ENCODE measurements at regions not wholly inside any gene's neighbourhood (a gene's known extent, or its start where the extent isn't known, plus 50 kb on each side); places are given as distances from the start of the nearest gene placed in this dataset.

- no peak for DNase-seq
- no peak for TF ChIP-seq POLR2A (IDR thresholded peaks at IDR 0.05; ENCODE audit: low read length)
- TF ChIP-seq GATA1 (IDR thresholded peaks at IDR 0.05; ENCODE audit: low read depth, low read length) = no peak
These were observed 577.5 kb downstream of the BCL11B start for GRCh38 chr14:98694541-98694940.

GRCh38 chr14:98695809-98696208 lies 576.2 kb downstream of the BCL11B start:
- no peak for DNase-seq
- TF ChIP-seq POLR2A (IDR thresholded peaks at IDR 0.05; ENCODE audit: low read length) (no peak), GATA1 (IDR thresholded peaks at IDR 0.05; ENCODE audit: low read depth, low read length) (no peak)

GRCh38 chr14:98698341-98698740 lies 573.7 kb downstream of the BCL11B start:
- DNase-seq = no peak
- no peak for TF ChIP-seq GATA1 (IDR thresholded peaks at IDR 0.05; ENCODE audit: low read depth, low read length)
- TF ChIP-seq POLR2A (IDR thresholded peaks at IDR 0.05; ENCODE audit: low read length) = no peak

- no peak for DNase-seq
- TF ChIP-seq POLR2A (IDR thresholded peaks at IDR 0.05; ENCODE audit: low read length) = no peak
- no peak for TF ChIP-seq GATA1 (IDR thresholded peaks at IDR 0.05; ENCODE audit: low read depth, low read length)
These were observed 571.2 kb downstream of the BCL11B start for GRCh38 chr14:98700748-98701147.

GRCh38 chr14:98701377-98701776 lies 570.6 kb downstream of the BCL11B start:
- TF ChIP-seq POLR2A (IDR thresholded peaks at IDR 0.05; ENCODE audit: low read length) = no peak
- TF ChIP-seq GATA1 (IDR thresholded peaks at IDR 0.05; ENCODE audit: low read depth, low read length) = no peak
- DNase-seq = no peak

GRCh38 chr14:98704441-98704840 lies 567.6 kb downstream of the BCL11B start:
- no peak for DNase-seq
- TF ChIP-seq GATA1 (IDR thresholded peaks at IDR 0.05; ENCODE audit: low read depth, low read length) = no peak
- TF ChIP-seq POLR2A (IDR thresholded peaks at IDR 0.05; ENCODE audit: low read length) = no peak

- DNase-seq = no peak
These were observed 566.1 kb downstream of the BCL11B start for GRCh38 chr14:98705871-98706300.

GRCh38 chr14:98707522-98707921 lies 564.5 kb downstream of the BCL11B start:
- TF ChIP-seq POLR2A (IDR thresholded peaks at IDR 0.05; ENCODE audit: low read length) (no peak), GATA1 (IDR thresholded peaks at IDR 0.05; ENCODE audit: low read depth, low read length) (no peak)
- no peak for DNase-seq

More at GRCh38 chr14:98705871-98706300, 566.1 kb downstream of the BCL11B start:
- no peak for TF ChIP-seq GATA1 (IDR thresholded peaks at IDR 0.05; ENCODE audit: low read depth, low read length)
- TF ChIP-seq POLR2A (IDR thresholded peaks at IDR 0.05; ENCODE audit: low read length) = no peak

- TF ChIP-seq POLR2A (IDR thresholded peaks at IDR 0.05; ENCODE audit: low read length) (no peak), GATA1 (IDR thresholded peaks at IDR 0.05; ENCODE audit: low read depth, low read length) (no peak)
- DNase-seq = no peak
These were observed 563.4 kb downstream of the BCL11B start for GRCh38 chr14:98708555-98708954.

- TF ChIP-seq POLR2A (IDR thresholded peaks at IDR 0.05; ENCODE audit: low read length) (no peak), GATA1 (IDR thresholded peaks at IDR 0.05; ENCODE audit: low read depth, low read length) (no peak)
- DNase-seq = no peak
These were observed 560.5 kb downstream of the BCL11B start for GRCh38 chr14:98711453-98711852.

GRCh38 chr14:98714626-98715425 lies 557.2 kb downstream of the BCL11B start:
- TF ChIP-seq GATA1 (IDR thresholded peaks at IDR 0.05; ENCODE audit: low read depth, low read length) (no peak), POLR2A (IDR thresholded peaks at IDR 0.05; ENCODE audit: low read length) (no peak)
- DNase-seq = no peak

- DNase-seq = no peak
- TF ChIP-seq POLR2A (IDR thresholded peaks at IDR 0.05; ENCODE audit: low read length) (no peak), GATA1 (IDR thresholded peaks at IDR 0.05; ENCODE audit: low read depth, low read length) (no peak)
These were observed 555.9 kb downstream of the BCL11B start for GRCh38 chr14:98716133-98716532.

- no peak for DNase-seq
- TF ChIP-seq GATA1 (IDR thresholded peaks at IDR 0.05; ENCODE audit: low read depth, low read length) (no peak), POLR2A (IDR thresholded peaks at IDR 0.05; ENCODE audit: low read length) (no peak)
These were observed 550.9 kb downstream of the BCL11B start for GRCh38 chr14:98721061-98721460.

- DNase-seq = no peak
- TF ChIP-seq POLR2A (IDR thresholded peaks at IDR 0.05; ENCODE audit: low read length) = no peak
- TF ChIP-seq GATA1 (IDR thresholded peaks at IDR 0.05; ENCODE audit: low read depth, low read length) = no peak
These were observed 547.3 kb downstream of the BCL11B start for GRCh38 chr14:98724734-98725133.

- no peak for TF ChIP-seq GATA1 (IDR thresholded peaks at IDR 0.05; ENCODE audit: low read depth, low read length)
- no peak for TF ChIP-seq POLR2A (IDR thresholded peaks at IDR 0.05; ENCODE audit: low read length)
- no peak for DNase-seq
These were observed 546.8 kb downstream of the BCL11B start for GRCh38 chr14:98725191-98725590.

All from erythroblast (primary cell).